SU-DHL-6 (cell line): ENCODE measurements at regions not wholly inside any gene's neighbourhood (a gene's known extent, or its start where the extent isn't known, plus 50 kb on each side); places are given as distances from the start of the nearest gene placed in this dataset.

Experiments used
- CTCF ChIP-seq: fragments of 200-600 bp; sonication (generic); IDR thresholded peaks from one replicate; pipeline ENCODE4 v1.5.1; 2017; ENCODE audit warnings: antibody characterized with exemption, mild to moderate bottlenecking, low read length, moderate library complexity; ENCODE audit not compliant: insufficient read depth, poor library complexity, severe bottlenecking
- EZH2phosphoT487 ChIP-seq: fragments of 200-600 bp; sonication (generic), shearing (Covaris generic); conservative IDR thresholded peaks from 2 replicates; pipeline ENCODE4 v1.6.1; 2018; ENCODE audit warnings: mild to moderate bottlenecking, antibody characterized with exemption, low read length, moderate library complexity, mixed read lengths

- no peak for TF ChIP-seq CTCF
- no peak for TF ChIP-seq EZH2phosphoT487
Measured at GRCh38 chr6:145086197-145086596, 649.1 kb downstream of the EPM2A start.
